Calu3 (cell line): ENCODE measurements at regions not wholly inside any gene's neighbourhood (a gene's known extent, or its start where the extent isn't known, plus 50 kb on each side); places are given as distances from the start of the nearest gene placed in this dataset.

ENCODE experiments used
- BruUV-seq: library from RNA; stranded (reverse); fragments of 400-500 nt; replicated peaks from 2 replicates; lab custom pipeline; 2021; lab: Mats Ljungman, UMichigan
- CTCF ChIA-PET: fragments of 300-600 bp; sonication (Branson Sonifier 250); formaldehyde crosslinking; loops from one replicate; lab custom pipeline; 2022; ENCODE audit warnings: antibody characterized with exemption; lab: Charles Lee
- DNase-seq: peaks from one replicate; pipeline ENCODE4 v3.0.0; 2022
- H3K27ac Mint-ChIP-seq: one replicate; pipeline ENCODE4 v1.8.0; 2022; ENCODE audit warnings: mixed read lengths; ENCODE audit not compliant: unreplicated experiment
- H3K27me3 Mint-ChIP-seq: one replicate; pipeline ENCODE4 v1.8.0; 2022; ENCODE audit warnings: mixed read lengths; ENCODE audit not compliant: unreplicated experiment
- H3K36me3 Mint-ChIP-seq: one replicate; pipeline ENCODE4 v1.8.0; 2022; ENCODE audit warnings: mild to moderate bottlenecking, moderate library complexity, mixed read lengths; ENCODE audit not compliant: insufficient read depth, unreplicated experiment
- H3K4me1 Mint-ChIP-seq: one replicate; pipeline ENCODE4 v1.8.0; 2022; ENCODE audit warnings: mild to moderate bottlenecking, low read depth, mixed read lengths; ENCODE audit not compliant: unreplicated experiment
- H3K4me3 Mint-ChIP-seq: one replicate; pipeline ENCODE4 v1.8.0; 2022; ENCODE audit warnings: mild to moderate bottlenecking, low read depth, moderate library complexity, mixed read lengths; ENCODE audit not compliant: unreplicated experiment
- H3K9me3 Mint-ChIP-seq: one replicate; pipeline ENCODE4 v1.8.0; 2022; ENCODE audit warnings: low read depth, mixed read lengths; ENCODE audit not compliant: unreplicated experiment
- CTCF ChIP-seq: fragments of 200-600 bp; IDR thresholded peaks from one replicate; pipeline ENCODE4 v1.8.0; 2022; ENCODE audit warnings: antibody characterized with exemption; ENCODE audit not compliant: unreplicated experiment
- intact Hi-C: fragments of 100-400 bp; cut with micrococcal nuclease; formaldehyde crosslinking; loops from one replicate; pipeline ENCODE4 v1.10.0; 2022; ENCODE audit not compliant: unreplicated experiment

- BruUV-seq = no TSS peak
Observed at GRCh38 chr13:103199380-103200088, 133.3 kb upstream of the SLC10A2 start.

GRCh38 chr13:103196356-103196755, 130.1 kb upstream of the SLC10A2 start:
- Mint-ChIP-seq H3K27me3 (no peaks in the 10 kb centered on the region), H3K4me1 (no peaks in the 10 kb centered on the region), H3K4me3 (no peak overlapping the region), H3K27ac (no peak overlapping the region), H3K9me3 (no peaks in the 10 kb centered on the region), H3K36me3 (no peaks in the 10 kb centered on the region)
- CTCF ChIA-PET = no interaction called here
- no TSS peak for BruUV-seq
- intact Hi-C loops = no loop called here
- DNase-seq = no peak
- TF ChIP-seq CTCF = no peak

More at GRCh38 chr13:103199380-103200088, 133.3 kb upstream of the SLC10A2 start:
- no peak for TF ChIP-seq CTCF
- CTCF ChIA-PET = no interaction called here
- H3K36me3 Mint-ChIP-seq = no peaks in the 10 kb centered on the region
- no peak for DNase-seq
- H3K9me3 Mint-ChIP-seq = no peaks in the 10 kb centered on the region
- no peak overlapping the region for H3K4me3 Mint-ChIP-seq
- H3K27ac Mint-ChIP-seq = no peak overlapping the region
- H3K27me3 Mint-ChIP-seq = no peaks in the 10 kb centered on the region
- intact Hi-C loops = no loop called here
- no peaks in the 10 kb centered on the region for H3K4me1 Mint-ChIP-seq

- intact Hi-C loops = no loop called here
- Mint-ChIP-seq H3K27ac (no peak overlapping the region), H3K4me3 (no peak overlapping the region), H3K36me3 (no peaks in the 10 kb centered on the region), H3K4me1 (no peaks in the 10 kb centered on the region), H3K27me3 (no peaks in the 10 kb centered on the region), H3K9me3 (no peaks in the 10 kb centered on the region)
- CTCF ChIA-PET = no interaction called here
- TF ChIP-seq CTCF = no peak
- no peak for DNase-seq
- no TSS peak for BruUV-seq
Observed at GRCh38 chr13:103195762-103196161, 129.5 kb upstream of the SLC10A2 start.

- no peak for DNase-seq
- no peak for TF ChIP-seq CTCF
- CTCF ChIA-PET = no interaction called here
- H3K9me3 Mint-ChIP-seq = no peaks in the 10 kb centered on the region
- intact Hi-C loops = no loop called here
- no peaks in the 10 kb centered on the region for H3K4me1 Mint-ChIP-seq
- H3K27ac Mint-ChIP-seq = no peak overlapping the region
- no TSS peak for BruUV-seq
- no peaks in the 10 kb centered on the region for H3K27me3 Mint-ChIP-seq
- H3K36me3 Mint-ChIP-seq = no peaks in the 10 kb centered on the region
- no peak overlapping the region for H3K4me3 Mint-ChIP-seq
Observed at GRCh38 chr13:103194871-103195270, 128.7 kb upstream of the SLC10A2 start.
